ENCODE measurements at regions not wholly inside any gene's neighbourhood (a gene's known extent, or its start where the extent isn't known, plus 50 kb on each side); places are given as distances from the start of the nearest gene placed in this dataset.

DNA sequence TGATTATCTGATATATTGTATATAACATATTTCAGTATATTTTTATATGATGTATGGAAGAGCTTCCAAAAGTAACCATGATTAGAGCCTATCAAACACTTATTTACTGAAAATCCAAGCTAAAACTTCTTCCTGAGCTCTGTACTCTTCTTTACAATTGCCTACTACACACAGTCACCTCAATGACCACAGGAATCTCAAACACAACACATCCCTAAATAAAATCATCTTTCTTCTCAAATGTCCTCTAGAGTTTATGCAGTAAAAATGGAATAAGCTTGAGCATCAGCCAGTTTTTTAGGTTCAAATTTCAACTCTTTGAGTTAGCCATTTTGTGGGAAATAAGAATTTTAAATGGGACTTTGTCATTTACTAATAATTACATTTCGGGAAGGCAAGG is 102.6 kb upstream of the FNDC3A start:
- H4K12ac ChIP-seq (ENCODE audit: low read depth, low read length) = no peak overlapping the region
- no peak overlapping the region for H3K4me3 ChIP-seq (ENCODE audit: low read depth, low read length)
- H3K79me2 ChIP-seq (ENCODE audit: control insufficient read depth, insufficient read depth, low read length, poor library complexity) = no peaks in the 10 kb centered on the region
- no peak overlapping the region for H3K9ac ChIP-seq (ENCODE audit: low read length)
- no CpG with 5 or more reads among the region's 1 CpG for WGBS (ENCODE audit: extremely low coverage, insufficient coverage, insufficient read length)
- no peaks in the 10 kb centered on the region for H3K36me3 ChIP-seq (ENCODE audit: control insufficient read depth in 1 of 2, insufficient read depth in 2 of 2, low read length in 2 of 2)
- H2BK12ac ChIP-seq (ENCODE audit: low read length) = no peak overlapping the region
- H3K4ac ChIP-seq (ENCODE audit: low read depth, low read length) = no peak overlapping the region
- no peak overlapping the region for H3K14ac ChIP-seq (ENCODE audit: low read length)
- no peaks in the 10 kb centered on the region for H3K79me1 ChIP-seq (ENCODE audit: low read length)
- no peak overlapping the region for H2AFZ ChIP-seq (ENCODE audit: insufficient read depth, low read length, poor library complexity)
- H3K27me3 ChIP-seq (ENCODE audit: insufficient read depth, low read length) = no peaks in the 10 kb centered on the region
- peaks cover 0 to 3% of the 10 kb centered on the region in 2 experiments for H3K4me1 ChIP-seq (ENCODE audit: control insufficient read depth in 1 of 2, insufficient read depth in 2 of 2, low read length in 2 of 2)
- no peak overlapping the region for H4K8ac ChIP-seq (ENCODE audit: low read depth, low read length)
- H2BK120ac ChIP-seq (ENCODE audit: insufficient read depth, low read length, poor library complexity) = no peak overlapping the region
- no peak overlapping the region for H3K27ac ChIP-seq (ENCODE audit: low read depth, low read length)
- no peak overlapping the region for H3K4me2 ChIP-seq (ENCODE audit: low read length)
- no peak overlapping the region for H2AK5ac ChIP-seq (ENCODE audit: low read length)
- H3K18ac ChIP-seq (ENCODE audit: low read length) = no peak overlapping the region
- no peak overlapping the region for H4K91ac ChIP-seq (ENCODE audit: low read depth, low read length)
- no peak for DNase-seq
- H3K23ac ChIP-seq (ENCODE audit: low read length) = no peak overlapping the region
- H2BK5ac ChIP-seq (ENCODE audit: low read depth, low read length, poor library complexity) = no peak overlapping the region
- no peaks in the 10 kb centered on the region for H3K9me3 ChIP-seq (ENCODE audit: insufficient read depth, low read depth, low read length)

DNA sequence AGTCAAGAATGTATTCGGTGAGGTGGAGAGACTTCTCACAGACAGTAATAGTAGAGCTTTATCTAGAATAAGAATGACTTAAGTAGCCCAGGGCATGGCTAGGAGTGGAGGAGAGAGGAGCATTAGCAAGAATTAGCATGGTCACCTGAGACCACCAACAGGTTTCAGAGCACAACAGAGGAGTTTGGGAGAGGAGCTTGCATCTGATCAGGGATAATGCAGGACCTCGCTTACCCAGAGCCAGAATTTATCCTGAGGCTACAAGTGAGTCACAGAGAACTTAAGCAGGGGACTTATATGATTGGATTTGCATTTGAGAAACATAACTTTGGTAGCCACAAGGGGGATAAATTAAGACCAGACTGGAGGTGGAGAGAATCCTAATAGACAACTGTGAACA is 102.1 kb upstream of the FNDC3A start:
- no peak overlapping the region for H4K91ac ChIP-seq (ENCODE audit: low read depth, low read length)
- no peak overlapping the region for H3K27ac ChIP-seq (ENCODE audit: low read depth, low read length)
- no peaks in the 10 kb centered on the region for H3K79me2 ChIP-seq (ENCODE audit: control insufficient read depth, insufficient read depth, low read length, poor library complexity)

DNA sequence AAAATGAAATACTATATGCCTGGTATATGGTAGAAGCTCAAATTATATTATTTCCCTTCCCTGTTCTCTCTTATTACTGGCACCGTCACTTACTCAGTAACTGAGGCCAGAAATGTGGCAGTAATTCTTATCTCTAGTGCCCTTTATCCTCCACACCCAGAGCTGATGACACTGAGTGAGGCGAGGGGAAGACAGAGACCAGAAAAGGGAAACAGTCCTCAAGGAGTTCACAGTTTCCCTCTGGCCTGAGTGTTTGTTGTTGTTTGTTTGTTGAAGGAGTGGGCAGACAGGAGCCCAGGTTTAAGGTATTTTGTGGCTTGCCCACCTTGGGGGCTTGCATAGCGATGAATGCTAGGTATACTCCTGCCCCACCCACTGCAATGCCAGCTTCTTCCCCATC is 101.5 kb upstream of the FNDC3A start:
- Histone ChIP-seq H3K27ac (ENCODE audit: low read depth, low read length) (no peak overlapping the region), H4K91ac (ENCODE audit: low read depth, low read length) (no peak overlapping the region), H2BK120ac (ENCODE audit: insufficient read depth, low read length, poor library complexity) (no peak overlapping the region), H3K14ac (ENCODE audit: low read length) (no peak overlapping the region), H3K4ac (ENCODE audit: low read depth, low read length) (no peak overlapping the region), H2AFZ (ENCODE audit: insufficient read depth, low read length, poor library complexity) (no peak overlapping the region), H3K4me2 (ENCODE audit: low read length) (no peak overlapping the region), H4K8ac (ENCODE audit: low read depth, low read length) (no peak overlapping the region), H2BK12ac (ENCODE audit: low read length) (no peak overlapping the region), H3K36me3 (ENCODE audit: control insufficient read depth in 1 of 2, insufficient read depth in 2 of 2, low read length in 2 of 2) (no peaks in the 10 kb centered on the region), H2BK5ac (ENCODE audit: low read depth, low read length, poor library complexity) (no peak overlapping the region), H3K27me3 (ENCODE audit: insufficient read depth, low read length) (no peaks in the 10 kb centered on the region), H3K4me3 (ENCODE audit: low read depth, low read length) (no peak overlapping the region), H4K12ac (ENCODE audit: low read depth, low read length) (no peak overlapping the region), H3K79me2 (ENCODE audit: control insufficient read depth, insufficient read depth, low read length, poor library complexity) (no peaks in the 10 kb centered on the region), H3K23ac (ENCODE audit: low read length) (no peak overlapping the region), H3K9ac (ENCODE audit: low read length) (no peak overlapping the region), H2AK5ac (ENCODE audit: low read length) (no peak overlapping the region), H3K4me1 (ENCODE audit: control insufficient read depth in 1 of 2, insufficient read depth in 2 of 2, low read length in 2 of 2) (peaks cover 0 to 3% of the 10 kb centered on the region in 2 experiments), H3K79me1 (ENCODE audit: low read length) (no peaks in the 10 kb centered on the region), H3K18ac (ENCODE audit: low read length) (no peak overlapping the region), H3K9me3 (ENCODE audit: insufficient read depth, low read depth, low read length) (no peaks in the 10 kb centered on the region)
- no peak for DNase-seq
- WGBS (ENCODE audit: extremely low coverage, insufficient coverage, insufficient read length) = no CpG with 5 or more reads among the region's 3 CpGs

More for the DNA sequence above, 102.1 kb upstream of the FNDC3A start:
- no peak overlapping the region for H4K8ac ChIP-seq (ENCODE audit: low read depth, low read length)
- no peaks in the 10 kb centered on the region for H3K27me3 ChIP-seq (ENCODE audit: insufficient read depth, low read length)
- no peak overlapping the region for H3K23ac ChIP-seq (ENCODE audit: low read length)
- no peak overlapping the region for H2BK12ac ChIP-seq (ENCODE audit: low read length)
- no CpG with 5 or more reads among the region's 2 CpGs for WGBS (ENCODE audit: extremely low coverage, insufficient coverage, insufficient read length)
- no peak overlapping the region for H3K14ac ChIP-seq (ENCODE audit: low read length)
- DNase-seq = peak; percentile 23 to 84
- H3K4ac ChIP-seq (ENCODE audit: low read depth, low read length) = no peak overlapping the region
- peaks cover 0 to 3% of the 10 kb centered on the region in 2 experiments for H3K4me1 ChIP-seq (ENCODE audit: control insufficient read depth in 1 of 2, insufficient read depth in 2 of 2, low read length in 2 of 2)
- H2BK5ac ChIP-seq (ENCODE audit: low read depth, low read length, poor library complexity) = no peak overlapping the region
- H3K79me1 ChIP-seq (ENCODE audit: low read length) = no peaks in the 10 kb centered on the region
- H3K9me3 ChIP-seq (ENCODE audit: insufficient read depth, low read depth, low read length) = no peaks in the 10 kb centered on the region
- no peak overlapping the region for H4K12ac ChIP-seq (ENCODE audit: low read depth, low read length)
- H3K4me2 ChIP-seq (ENCODE audit: low read length) = no peak overlapping the region
- no peaks in the 10 kb centered on the region for H3K36me3 ChIP-seq (ENCODE audit: control insufficient read depth in 1 of 2, insufficient read depth in 2 of 2, low read length in 2 of 2)
- H2BK120ac ChIP-seq (ENCODE audit: insufficient read depth, low read length, poor library complexity) = no peak overlapping the region
- H2AFZ ChIP-seq (ENCODE audit: insufficient read depth, low read length, poor library complexity) = no peak overlapping the region
- H3K4me3 ChIP-seq (ENCODE audit: low read depth, low read length) = no peak overlapping the region
- H3K18ac ChIP-seq (ENCODE audit: low read length) = no peak overlapping the region
- H3K9ac ChIP-seq (ENCODE audit: low read length) = no peak overlapping the region
- no peak overlapping the region for H2AK5ac ChIP-seq (ENCODE audit: low read length)

DNA sequence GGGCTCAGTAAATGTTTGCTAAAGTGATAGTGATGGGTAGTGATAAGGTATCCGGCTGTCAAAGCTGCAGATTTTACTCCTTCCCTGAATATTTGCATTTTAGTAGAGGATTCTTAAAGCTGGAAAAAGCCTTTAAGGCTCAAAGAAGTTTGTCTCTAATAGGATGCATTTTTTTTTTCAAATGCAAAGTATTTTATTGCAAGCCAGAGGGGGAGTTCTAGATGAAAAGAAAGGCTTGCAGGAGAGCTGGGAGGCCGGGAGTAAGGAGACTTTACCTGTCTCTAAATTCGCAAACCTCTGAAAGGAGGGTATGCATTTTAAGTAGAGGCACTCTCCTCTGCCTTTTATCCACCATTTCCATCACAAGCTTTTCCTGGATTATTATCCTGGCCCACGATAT is 100.7 kb upstream of the FNDC3A start:
- H4K12ac ChIP-seq (ENCODE audit: low read depth, low read length) = no peak overlapping the region
- H2BK12ac ChIP-seq (ENCODE audit: low read length) = no peak overlapping the region
- H3K14ac ChIP-seq (ENCODE audit: low read length) = no peak overlapping the region
- no peaks in the 10 kb centered on the region for H3K79me1 ChIP-seq (ENCODE audit: low read length)
- H3K27ac ChIP-seq (ENCODE audit: low read depth, low read length) = no peak overlapping the region
- no peak overlapping the region for H3K4ac ChIP-seq (ENCODE audit: low read depth, low read length)
- H3K36me3 ChIP-seq (ENCODE audit: control insufficient read depth in 1 of 2, insufficient read depth in 2 of 2, low read length in 2 of 2) = no peaks in the 10 kb centered on the region
- H2BK120ac ChIP-seq (ENCODE audit: insufficient read depth, low read length, poor library complexity) = no peak overlapping the region
- H3K4me3 ChIP-seq (ENCODE audit: low read depth, low read length) = no peak overlapping the region
- peaks cover 0 to 5% of the 10 kb centered on the region in 2 experiments for H3K4me1 ChIP-seq (ENCODE audit: control insufficient read depth in 1 of 2, insufficient read depth in 2 of 2, low read length in 2 of 2)
- no CpG with 5 or more reads among the region's 4 CpGs for whole genome bisulfite sequencing (ENCODE audit: extremely low coverage, insufficient coverage, insufficient read length)
- H3K9ac ChIP-seq (ENCODE audit: low read length) = no peak overlapping the region
- no peak overlapping the region for H3K18ac ChIP-seq (ENCODE audit: low read length)
- H3K4me2 ChIP-seq (ENCODE audit: low read length) = no peak overlapping the region
- DNase-seq = no peak
- no peaks in the 10 kb centered on the region for H3K9me3 ChIP-seq (ENCODE audit: insufficient read depth, low read depth, low read length)
- no peak overlapping the region for H4K8ac ChIP-seq (ENCODE audit: low read depth, low read length)
- H3K27me3 ChIP-seq (ENCODE audit: insufficient read depth, low read length) = no peaks in the 10 kb centered on the region
- H4K91ac ChIP-seq (ENCODE audit: low read depth, low read length) = no peak overlapping the region
- no peak overlapping the region for H2AK5ac ChIP-seq (ENCODE audit: low read length)
- no peaks in the 10 kb centered on the region for H3K79me2 ChIP-seq (ENCODE audit: control insufficient read depth, insufficient read depth, low read length, poor library complexity)
- H2BK5ac ChIP-seq (ENCODE audit: low read depth, low read length, poor library complexity) = no peak overlapping the region
- H2AFZ ChIP-seq (ENCODE audit: insufficient read depth, low read length, poor library complexity) = no peak overlapping the region
- no peak overlapping the region for H3K23ac ChIP-seq (ENCODE audit: low read length)
